ENCODE measurements at regions not wholly inside any gene's neighbourhood (a gene's known extent, or its start where the extent isn't known, plus 50 kb on each side); places are given as distances from the start of the nearest gene placed in this dataset.

- no peak overlapping the region for H3K4me3 ChIP-seq (ENCODE audit: control insufficient read depth, low read depth, low read length)
- TF ChIP-seq CTCF (IDR thresholded peaks at IDR 0.05; ENCODE audit: control insufficient read depth, insufficient read depth, low read depth, low read length, missing control alignments), result no peak
- DNase-seq (ENCODE audit: low read depth), result peak; percentile 94
These were observed 568.4 kb downstream of the TNS1 start for GRCh38 chr2:217434180-217434975.

GRCh38 chr2:217433522-217433921, 569.3 kb downstream of the TNS1 start:
- no peak for DNase-seq (ENCODE audit: low read depth)
- H3K4me3 ChIP-seq (ENCODE audit: control insufficient read depth, low read depth, low read length), result no peak overlapping the region
- TF ChIP-seq CTCF (IDR thresholded peaks at IDR 0.05; ENCODE audit: control insufficient read depth, insufficient read depth, low read depth, low read length, missing control alignments), result no peak

GRCh38 chr2:217431577-217432269, 571.1 kb downstream of the TNS1 start:
- H3K4me3 ChIP-seq (ENCODE audit: control insufficient read depth, low read depth, low read length), result no peak overlapping the region
- TF ChIP-seq CTCF (IDR thresholded peaks at IDR 0.05; ENCODE audit: control insufficient read depth, insufficient read depth, low read depth, low read length, missing control alignments), result no peak
- DNase-seq (ENCODE audit: low read depth), result no peak

GRCh38 chr2:217430916-217431576, 571.2 kb upstream of the TNP1 start:
- DNase-seq (ENCODE audit: low read depth), result no peak

GRCh38 chr2:217429981-217430500, 570.2 kb upstream of the TNP1 start:
- DNase-seq (ENCODE audit: low read depth), result no peak
- TF ChIP-seq CTCF (IDR thresholded peaks at IDR 0.05; ENCODE audit: control insufficient read depth, insufficient read depth, low read depth, low read length, missing control alignments), result no peak
- H3K4me3 ChIP-seq (ENCODE audit: control insufficient read depth, low read depth, low read length), result no peak overlapping the region

More at GRCh38 chr2:217430916-217431576, 571.2 kb upstream of the TNP1 start:
- no peak for TF ChIP-seq CTCF (IDR thresholded peaks at IDR 0.05; ENCODE audit: control insufficient read depth, insufficient read depth, low read depth, low read length, missing control alignments)
- no peak overlapping the region for H3K4me3 ChIP-seq (ENCODE audit: control insufficient read depth, low read depth, low read length)

GRCh38 chr2:217421834-217422233, 562.0 kb upstream of the TNP1 start:
- no peak for DNase-seq (ENCODE audit: low read depth)
- no peak for TF ChIP-seq CTCF (IDR thresholded peaks at IDR 0.05; ENCODE audit: control insufficient read depth, insufficient read depth, low read depth, low read length, missing control alignments)
- H3K4me3 ChIP-seq (ENCODE audit: control insufficient read depth, low read depth, low read length), result no peak overlapping the region
